OCI-LY7 (cell line): ENCODE measurements at regions not wholly inside any gene's neighbourhood (a gene's known extent, or its start where the extent isn't known, plus 50 kb on each side); places are given as distances from the start of the nearest gene placed in this dataset.
"Not testable (repeated sequence)": the region's sequence is repeated elsewhere in the genome, so short reads cannot be mapped to it uniquely, and the experiment has no call there.

ENCODE experiments used
- BruUV-seq: library from RNA; stranded (reverse); fragments of 400-500 nt; replicated peaks from 2 replicates; lab custom pipeline; 2021; lab: Mats Ljungman, UMichigan
- CTCF ChIA-PET: fragments of 300-600 bp; sonication (Branson Sonifier 250); formaldehyde crosslinking; loops from one replicate; lab custom pipeline; 2022; ENCODE audit warnings: antibody characterized with exemption; ENCODE audit not compliant: unreplicated experiment; lab: Charles Lee
- POLR2A ChIA-PET: fragments of 300-600 bp; sonication (Branson Sonifier 250); formaldehyde crosslinking; loops from one replicate; lab custom pipeline; 2022; ENCODE audit warnings: antibody characterized with exemption; lab: Charles Lee
- DNase-seq: peaks from one replicate; pipeline ENCODE4 v3.0.0-alpha.2; 2015; ENCODE audit warnings: low spot score
- H2AFZ ChIP-seq: fragments of 200-600 bp; sonication (generic), shearing (Covaris generic); 2 replicates; pipeline ENCODE4 v1.6.1; 2014; ENCODE audit warnings: mild to moderate bottlenecking, antibody characterized with exemption, low read length, moderate library complexity
- H3K27ac ChIP-seq: fragments of 200-600 bp; sonication (generic); 2 replicates; pipeline ENCODE4 v1.5.1; 2014; ENCODE audit warnings: mixed run types, low read depth, mild to moderate bottlenecking, moderate library complexity, low read length, inconsistent platforms; ENCODE audit not compliant: poor library complexity, severe bottlenecking
- H3K36me3 ChIP-seq: fragments of 200-600 bp; sonication (generic); 2 replicates; pipeline ENCODE4 v1.6.1; 2014; ENCODE audit warnings: mild to moderate bottlenecking, antibody characterized with exemption, low read length, moderate library complexity, mixed read lengths; ENCODE audit not compliant: insufficient read depth
- H3K4me1 ChIP-seq: fragments of 200-600 bp; sonication (generic); 2 replicates; pipeline ENCODE4 v1.5.1; 2014; ENCODE audit warnings: mild to moderate bottlenecking, low read length; ENCODE audit not compliant: insufficient read depth, poor library complexity, severe bottlenecking
- H3K4me2 ChIP-seq: fragments of 200-600 bp; sonication (generic); 2 replicates; pipeline ENCODE4 v1.6.1; 2014; ENCODE audit warnings: mild to moderate bottlenecking, low read length
- H3K4me3 ChIP-seq: fragments of 200-600 bp; sonication (generic); 2 replicates; pipeline ENCODE4 v1.5.1; 2014; ENCODE audit warnings: mild to moderate bottlenecking, low read depth, low read length; ENCODE audit not compliant: poor library complexity, severe bottlenecking
- H3K79me2 ChIP-seq: fragments of 200-600 bp; sonication (generic); 2 replicates; pipeline ENCODE4 v1.6.1; 2016; ENCODE audit warnings: low read depth, mild to moderate bottlenecking, low read length, moderate library complexity, mixed read lengths; ENCODE audit not compliant: insufficient read depth
- H3K9me2 ChIP-seq: fragments of 200-600 bp; sonication (generic); 2 replicates; pipeline ENCODE4 v1.6.1; 2016; ENCODE audit warnings: mild to moderate bottlenecking, low read length, mixed read lengths; ENCODE audit not compliant: insufficient read depth
- H3K9me3 ChIP-seq: fragments of 200-600 bp; sonication (generic); 2 replicates; pipeline ENCODE4 v1.6.1; 2014; ENCODE audit warnings: mild to moderate bottlenecking, mixed run types, low read length, mixed read lengths
- H4K20me1 ChIP-seq: fragments of 200-600 bp; sonication (generic); 2 replicates; pipeline ENCODE4 v1.6.1; 2014; ENCODE audit warnings: mild to moderate bottlenecking, antibody characterized with exemption, low read length, moderate library complexity, mixed read lengths; ENCODE audit not compliant: insufficient read depth
- CTCF ChIP-seq: fragments of 200-600 bp; sonication (generic); conservative IDR thresholded peaks from 2 replicates; pipeline ENCODE4 v1.5.1; 2014; ENCODE audit warnings: mild to moderate bottlenecking, antibody characterized with exemption, low read length, moderate library complexity, mixed read lengths
- EZH2phosphoT487 ChIP-seq: fragments of 200-600 bp; sonication (generic); IDR thresholded peaks from 2 replicates; pipeline ENCODE4 v1.6.1; 2018; ENCODE audit warnings: low read depth, borderline replicate concordance, mild to moderate bottlenecking, mixed run types, antibody characterized with exemption, low read length, moderate library complexity, mixed read lengths
- intact Hi-C: fragments of 100-400 bp; cut with micrococcal nuclease; formaldehyde crosslinking; loops from one replicate; pipeline ENCODE4 v1.10.0; 2022; ENCODE audit not compliant: unreplicated experiment

- no peaks in the 10 kb centered on the region for H3K36me3 ChIP-seq
- ChIA-PET POLR2A (no interaction called here), CTCF (no interaction called here)
- no peaks in the 10 kb centered on the region for H3K79me2 ChIP-seq
- no peaks in the 10 kb centered on the region for H3K4me1 ChIP-seq
- no peak for TF ChIP-seq EZH2phosphoT487
- no peak for TF ChIP-seq CTCF
- no peak overlapping the region for H3K4me3 ChIP-seq
- H3K4me2 ChIP-seq = no peak overlapping the region
- no peak overlapping the region for H3K27ac ChIP-seq
- BruUV-seq = no TSS peak
- no peaks in the 10 kb centered on the region for H3K9me2 ChIP-seq
- H3K9me3 ChIP-seq = no peaks in the 10 kb centered on the region
- H4K20me1 ChIP-seq = no peaks in the 10 kb centered on the region
- intact Hi-C loops = no loop called here
- no peak for DNase-seq
- no peak overlapping the region for H2AFZ ChIP-seq
These were observed 250.2 kb upstream of the PTGER4 start for GRCh38 chr5:40429258-40430100.

DNA sequence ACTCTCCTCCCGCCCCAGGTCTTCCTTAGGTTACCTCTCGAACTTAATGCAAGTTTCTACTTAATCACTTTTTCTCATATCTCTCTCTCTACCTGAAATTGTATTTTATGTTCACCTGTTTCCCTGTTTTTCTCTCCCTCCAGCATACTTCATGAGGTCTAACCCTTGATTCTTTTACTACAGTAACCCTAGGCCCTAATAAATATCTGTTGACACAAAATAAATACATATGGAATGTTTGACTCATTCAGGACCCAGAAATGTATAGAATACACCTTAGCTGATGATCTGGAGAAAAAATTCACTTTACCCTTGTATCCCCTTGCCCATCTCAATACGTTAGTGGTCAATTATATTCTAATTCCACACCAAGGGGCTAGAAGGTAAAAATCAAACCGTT is 250.9 kb upstream of the PTGER4 start:
- Histone ChIP-seq H3K36me3 (no peaks in the 10 kb centered on the region), H3K4me1 (no peaks in the 10 kb centered on the region), H3K9me3 (no peaks in the 10 kb centered on the region), H3K4me2 (no peak overlapping the region), H4K20me1 (no peaks in the 10 kb centered on the region), H3K9me2 (no peaks in the 10 kb centered on the region), H3K4me3 (no peak overlapping the region), H3K27ac (no peak overlapping the region), H3K79me2 (no peaks in the 10 kb centered on the region), H2AFZ (no peak overlapping the region)
- intact Hi-C loops = no loop called here
- TF ChIP-seq EZH2phosphoT487 (no peak), CTCF (no peak)
- ChIA-PET POLR2A (no interaction called here), CTCF (no interaction called here)
- no peak for DNase-seq
- no TSS peak for BruUV-seq

- Histone ChIP-seq H3K4me3 (no peak overlapping the region), H3K79me2 (no peaks in the 10 kb centered on the region), H3K9me2 (no peaks in the 10 kb centered on the region), H3K4me2 (no peak overlapping the region), H3K27ac (no peak overlapping the region), H3K9me3 (no peaks in the 10 kb centered on the region), H2AFZ (no peak overlapping the region), H4K20me1 (no peaks in the 10 kb centered on the region), H3K4me1 (no peaks in the 10 kb centered on the region), H3K36me3 (no peaks in the 10 kb centered on the region)
- CTCF ChIA-PET = no interaction called here
- POLR2A ChIA-PET = no interaction called here
- no peak for TF ChIP-seq EZH2phosphoT487
- no peak for TF ChIP-seq CTCF
- no TSS peak for BruUV-seq
- intact Hi-C loops = no loop called here
- DNase-seq = no peak
These were observed 251.6 kb upstream of the PTGER4 start for GRCh38 chr5:40428126-40428525.

DNA sequence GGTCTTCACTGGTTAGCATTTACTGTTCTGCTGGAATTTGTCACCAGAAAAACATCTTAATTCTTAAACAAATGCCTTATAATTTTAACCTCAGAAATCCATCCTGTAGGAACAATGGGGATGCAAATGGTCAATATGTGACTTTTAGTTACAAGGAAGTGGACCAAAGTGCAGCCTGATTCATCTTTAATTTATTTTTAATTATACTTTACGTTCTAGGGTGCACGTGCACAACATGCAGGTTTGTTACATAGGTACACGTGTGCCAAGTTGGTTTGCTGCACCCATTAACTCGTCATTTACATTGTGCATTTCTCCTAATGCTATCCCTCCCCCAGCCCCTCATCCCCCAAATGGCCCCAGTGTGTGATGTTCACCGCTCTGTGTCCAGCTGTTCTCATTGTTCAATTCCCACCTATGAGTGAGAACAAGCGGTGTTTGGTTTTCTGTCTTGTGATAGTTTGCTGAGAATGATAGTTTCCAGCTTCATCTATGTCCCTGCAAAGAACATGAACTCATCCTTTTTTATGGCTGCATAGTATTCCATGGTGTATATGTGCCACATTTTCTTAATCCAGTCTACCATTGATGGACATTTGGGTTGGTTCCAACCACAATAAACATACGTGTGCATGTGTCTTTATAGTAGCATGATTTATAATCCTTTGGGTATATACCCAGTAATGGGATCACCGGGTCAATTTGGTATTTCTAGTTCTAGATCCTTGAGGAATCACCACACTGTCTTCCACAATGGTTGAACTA is 262.5 kb upstream of the PTGER4 start:
- CTCF ChIA-PET, intact Hi-C loops: not testable (repeated sequence)
- POLR2A ChIA-PET = interaction anchor here (1.3 kb wide), 1 partner anchor 8 kb away, joined by 3 read pairs; no protein-coding TSS in a partner anchor

More for the DNA sequence above, 262.5 kb upstream of the PTGER4 start:
- H3K9me3 ChIP-seq, H2AFZ ChIP-seq, BruUV-seq, H3K4me2 ChIP-seq, H4K20me1 ChIP-seq, H3K4me1 ChIP-seq, H3K4me3 ChIP-seq, H3K9me2 ChIP-seq, H3K27ac ChIP-seq, H3K79me2 ChIP-seq, H3K36me3 ChIP-seq, DNase-seq: not testable (repeated sequence)
